ENCODE measurements at regions not wholly inside any gene's neighbourhood (a gene's known extent, or its start where the extent isn't known, plus 50 kb on each side); places are given as distances from the start of the nearest gene placed in this dataset.
A peak's percentile ranks its signal among the peaks of the same experiment; 100 is the strongest.

DNA sequence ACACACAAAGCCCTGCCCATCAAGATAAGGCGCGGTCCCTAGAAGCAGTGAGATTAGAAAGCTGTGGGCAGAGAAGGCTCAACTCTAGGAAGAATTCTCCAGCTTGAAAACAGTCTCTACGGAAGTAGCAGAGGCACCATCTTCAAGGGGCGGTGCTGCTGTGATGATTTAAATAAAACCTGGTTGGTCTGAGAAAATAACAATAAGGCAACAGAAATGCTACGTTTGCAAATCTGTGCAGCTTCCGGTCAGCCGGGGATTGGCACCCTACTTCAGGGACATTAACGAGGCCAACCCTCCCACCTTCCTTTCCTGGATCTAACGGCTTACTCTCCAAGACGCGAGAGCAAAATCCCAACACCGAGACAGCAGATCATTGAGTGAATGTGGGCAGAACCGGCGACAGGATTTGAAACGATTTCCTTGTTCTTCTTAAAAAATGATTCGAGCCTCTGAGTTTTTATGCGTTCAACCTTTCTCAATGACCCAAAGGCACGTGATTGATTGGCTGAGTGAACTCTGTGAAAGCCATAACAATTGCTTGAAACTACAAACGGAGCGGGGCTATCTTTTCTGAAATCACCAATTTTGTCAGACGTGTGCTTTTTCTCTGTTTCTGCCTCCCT, 93.7 kb upstream of the ZNF516 start:
- Histone ChIP-seq H3K36me3 (ENCODE audit: control insufficient read depth, insufficient read depth, low read length) (no peaks in the 10 kb centered on the region), H3K27me3 (ENCODE audit: control insufficient read depth, insufficient read depth, low read length) (no peaks in the 10 kb centered on the region), H3K9ac (ENCODE audit: insufficient read depth, low read length) (no peak overlapping the region), H3K4me2 (ENCODE audit: extremely low read depth, insufficient read depth, low read length) (peak overlapping the region; percentile 77), H4K20me1 (ENCODE audit: control insufficient read depth, extremely low read depth, insufficient read depth, low read length) (no peaks in the 10 kb centered on the region), H3K27ac (ENCODE audit: insufficient read depth, low read length) (no peak overlapping the region), H3K79me2 (ENCODE audit: control insufficient read depth, insufficient read depth, low read length) (no peaks in the 10 kb centered on the region), H3K4me3 (replicated peaks in 1 of 4; ENCODE audit: control extremely low read depth in 1 of 4, insufficient read depth in 1 of 4, low read depth in 3 of 4, low read length in 4 of 4) (peak overlapping the region; percentile 8 to 45 (median 27)), H2AFZ (ENCODE audit: low read length) (peak overlapping the region; percentile 81), H3K4me1 (ENCODE audit: control insufficient read depth, extremely low read depth, insufficient read depth, low read length) (no peaks in the 10 kb centered on the region), H3K9me3 (ENCODE audit: control insufficient read depth, insufficient read depth, low read depth, low read length) (no peaks in the 10 kb centered on the region)
- TF ChIP-seq, protein P1, sequence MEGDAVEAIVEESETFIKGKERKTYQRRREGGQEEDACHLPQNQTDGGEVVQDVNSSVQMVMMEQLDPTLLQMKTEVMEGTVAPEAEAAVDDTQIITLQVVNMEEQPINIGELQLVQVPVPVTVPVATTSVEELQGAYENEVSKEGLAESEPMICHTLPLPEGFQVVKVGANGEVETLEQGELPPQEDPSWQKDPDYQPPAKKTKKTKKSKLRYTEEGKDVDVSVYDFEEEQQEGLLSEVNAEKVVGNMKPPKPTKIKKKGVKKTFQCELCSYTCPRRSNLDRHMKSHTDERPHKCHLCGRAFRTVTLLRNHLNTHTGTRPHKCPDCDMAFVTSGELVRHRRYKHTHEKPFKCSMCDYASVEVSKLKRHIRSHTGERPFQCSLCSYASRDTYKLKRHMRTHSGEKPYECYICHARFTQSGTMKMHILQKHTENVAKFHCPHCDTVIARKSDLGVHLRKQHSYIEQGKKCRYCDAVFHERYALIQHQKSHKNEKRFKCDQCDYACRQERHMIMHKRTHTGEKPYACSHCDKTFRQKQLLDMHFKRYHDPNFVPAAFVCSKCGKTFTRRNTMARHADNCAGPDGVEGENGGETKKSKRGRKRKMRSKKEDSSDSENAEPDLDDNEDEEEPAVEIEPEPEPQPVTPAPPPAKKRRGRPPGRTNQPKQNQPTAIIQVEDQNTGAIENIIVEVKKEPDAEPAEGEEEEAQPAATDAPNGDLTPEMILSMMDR (conservative IDR thresholded peaks at IDR 0.05 in 1 of 2, IDR thresholded peaks at IDR 0.05 in 1 of 2; ENCODE audit: low read depth in 1 of 2, low read length in 2 of 2): no peak
- no peak for TF ChIP-seq EZH2 (IDR thresholded peaks at IDR 0.05; ENCODE audit: low read length, missing control alignments)
- peak in 1 of 2 donors; percentile 43 for DNase-seq (ENCODE audit: low read depth in 2 of 2)

DNA sequence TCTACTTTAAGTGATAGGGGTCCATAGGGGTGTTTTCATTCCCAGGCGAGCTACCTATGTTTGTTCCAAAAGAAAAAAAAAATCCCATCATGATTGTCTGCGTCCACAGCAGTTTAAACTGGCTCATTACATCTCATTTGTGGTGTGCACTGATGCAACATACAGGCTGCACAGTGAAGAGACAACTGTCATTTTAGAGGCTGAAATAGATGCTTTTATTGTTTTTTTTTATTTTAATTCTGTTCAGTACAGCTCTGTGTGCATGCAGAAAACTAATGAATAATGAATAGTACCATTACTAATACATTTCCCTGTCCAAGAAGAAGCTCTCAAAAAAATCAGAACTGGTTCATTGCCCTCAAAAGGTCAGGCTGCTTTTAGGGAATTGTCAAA, 92.8 kb upstream of the ZNF516 start:
- H3K27ac ChIP-seq (ENCODE audit: insufficient read depth, low read length): no peak overlapping the region
- H3K36me3 ChIP-seq (ENCODE audit: control insufficient read depth, insufficient read depth, low read length): no peaks in the 10 kb centered on the region
- no peak overlapping the region for H3K4me2 ChIP-seq (ENCODE audit: extremely low read depth, insufficient read depth, low read length)
- H3K9me3 ChIP-seq (ENCODE audit: control insufficient read depth, insufficient read depth, low read depth, low read length): no peaks in the 10 kb centered on the region
- H2AFZ ChIP-seq (ENCODE audit: low read length): no peak overlapping the region
- no peaks in the 10 kb centered on the region for H3K27me3 ChIP-seq (ENCODE audit: control insufficient read depth, insufficient read depth, low read length)
- TF ChIP-seq, protein P1 (conservative IDR thresholded peaks at IDR 0.05 in 1 of 2, IDR thresholded peaks at IDR 0.05 in 1 of 2; ENCODE audit: low read depth in 1 of 2, low read length in 2 of 2): no peak
- TF ChIP-seq EZH2 (IDR thresholded peaks at IDR 0.05; ENCODE audit: low read length, missing control alignments): no peak
- DNase-seq (ENCODE audit: low read depth in 2 of 2): no peak
- no peaks in the 10 kb centered on the region for H3K4me1 ChIP-seq (ENCODE audit: control insufficient read depth, extremely low read depth, insufficient read depth, low read length)
- no peak overlapping the region for H3K4me3 ChIP-seq (replicated peaks in 1 of 4; ENCODE audit: control extremely low read depth in 1 of 4, insufficient read depth in 1 of 4, low read depth in 3 of 4, low read length in 4 of 4)
- no peaks in the 10 kb centered on the region for H3K79me2 ChIP-seq (ENCODE audit: control insufficient read depth, insufficient read depth, low read length)
- no peaks in the 10 kb centered on the region for H4K20me1 ChIP-seq (ENCODE audit: control insufficient read depth, extremely low read depth, insufficient read depth, low read length)
- no peak overlapping the region for H3K9ac ChIP-seq (ENCODE audit: insufficient read depth, low read length)

- Histone ChIP-seq H3K36me3 (ENCODE audit: control insufficient read depth, insufficient read depth, low read length) (no peaks in the 10 kb centered on the region), H3K4me1 (ENCODE audit: control insufficient read depth, extremely low read depth, insufficient read depth, low read length) (no peaks in the 10 kb centered on the region), H3K4me2 (ENCODE audit: extremely low read depth, insufficient read depth, low read length) (no peak overlapping the region), H3K9me3 (ENCODE audit: control insufficient read depth, insufficient read depth, low read depth, low read length) (no peaks in the 10 kb centered on the region), H3K27ac (ENCODE audit: insufficient read depth, low read length) (no peak overlapping the region), H2AFZ (ENCODE audit: low read length) (no peak overlapping the region), H3K27me3 (ENCODE audit: control insufficient read depth, insufficient read depth, low read length) (no peaks in the 10 kb centered on the region), H3K79me2 (ENCODE audit: control insufficient read depth, insufficient read depth, low read length) (no peaks in the 10 kb centered on the region), H3K9ac (ENCODE audit: insufficient read depth, low read length) (no peak overlapping the region), H3K4me3 (replicated peaks in 1 of 4; ENCODE audit: control extremely low read depth in 1 of 4, insufficient read depth in 1 of 4, low read depth in 3 of 4, low read length in 4 of 4) (no peak overlapping the region), H4K20me1 (ENCODE audit: control insufficient read depth, extremely low read depth, insufficient read depth, low read length) (no peaks in the 10 kb centered on the region)
- TF ChIP-seq, protein P1 (conservative IDR thresholded peaks at IDR 0.05 in 1 of 2, IDR thresholded peaks at IDR 0.05 in 1 of 2; ENCODE audit: low read depth in 1 of 2, low read length in 2 of 2): no peak
- TF ChIP-seq EZH2 (IDR thresholded peaks at IDR 0.05; ENCODE audit: low read length, missing control alignments): no peak
- DNase-seq (ENCODE audit: low read depth in 2 of 2): no peak
Observed at GRCh38 chr18:76587147-76587878, 92.3 kb upstream of the ZNF516 start.

Data from fibroblast of lung (primary cell).